HUES6 (cell line): ENCODE measurements at regions not wholly inside any gene's neighbourhood (a gene's known extent, or its start where the extent isn't known, plus 50 kb on each side); places are given as distances from the start of the nearest gene placed in this dataset.

Source experiments
- H3K27ac ChIP-seq: 2 replicates; pipeline ENCODE4 v1.7.0; 2013; ENCODE audit warnings: low read depth, mild to moderate bottlenecking, low read length, inconsistent platforms
- H3K27me3 ChIP-seq: 2 replicates; pipeline ENCODE4 v1.6.1; 2013; ENCODE audit warnings: low read length; ENCODE audit not compliant: control insufficient read depth, insufficient read depth
- H3K36me3 ChIP-seq: 2 replicates; pipeline ENCODE4 v1.6.1; 2013; ENCODE audit warnings: low read length; ENCODE audit not compliant: control insufficient read depth, insufficient read depth
- H3K4me1 ChIP-seq: 2 replicates; pipeline ENCODE4 v1.6.1; 2013; ENCODE audit warnings: low read length; ENCODE audit not compliant: control insufficient read depth, insufficient read depth
- H3K4me3 ChIP-seq: 2 replicates; pipeline ENCODE4 v1.5.1; 2013; ENCODE audit warnings: low read depth, low read length
- H3K9ac ChIP-seq: one replicate; pipeline ENCODE4 v1.6.1; 2013; ENCODE audit warnings: mild to moderate bottlenecking, low read length
- H3K9me3 ChIP-seq: 2 replicates; pipeline ENCODE4 v1.6.1; 2013; ENCODE audit warnings: low read depth, low read length; ENCODE audit not compliant: control insufficient read depth, insufficient read depth

DNA sequence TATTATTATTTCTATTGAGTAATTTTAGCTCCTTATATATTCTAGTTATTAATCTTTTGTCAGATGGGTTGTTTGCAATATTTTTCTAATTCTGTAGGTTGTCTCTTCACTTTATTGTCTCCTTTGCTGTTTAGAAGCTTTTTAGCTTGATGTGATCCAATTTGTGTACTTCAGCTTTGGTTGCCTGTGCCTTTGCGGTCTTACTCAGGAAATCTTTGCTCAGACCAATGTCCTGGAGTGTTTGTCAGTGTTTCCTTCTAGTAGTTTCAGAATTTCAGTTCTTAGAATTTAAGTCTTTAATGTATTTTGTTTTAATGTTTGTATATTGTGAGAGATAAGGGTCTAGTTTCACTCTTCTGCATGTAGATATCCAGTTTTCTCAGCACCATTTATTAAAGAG, 916.0 kb upstream of the EYS start:
- Histone ChIP-seq H3K36me3 (no peaks in the 10 kb centered on the region), H3K9ac (no peak overlapping the region), H3K27me3 (no peaks in the 10 kb centered on the region), H3K9me3 (no peaks in the 10 kb centered on the region), H3K4me1 (no peaks in the 10 kb centered on the region), H3K4me3 (no peak overlapping the region), H3K27ac (no peak overlapping the region)

DNA sequence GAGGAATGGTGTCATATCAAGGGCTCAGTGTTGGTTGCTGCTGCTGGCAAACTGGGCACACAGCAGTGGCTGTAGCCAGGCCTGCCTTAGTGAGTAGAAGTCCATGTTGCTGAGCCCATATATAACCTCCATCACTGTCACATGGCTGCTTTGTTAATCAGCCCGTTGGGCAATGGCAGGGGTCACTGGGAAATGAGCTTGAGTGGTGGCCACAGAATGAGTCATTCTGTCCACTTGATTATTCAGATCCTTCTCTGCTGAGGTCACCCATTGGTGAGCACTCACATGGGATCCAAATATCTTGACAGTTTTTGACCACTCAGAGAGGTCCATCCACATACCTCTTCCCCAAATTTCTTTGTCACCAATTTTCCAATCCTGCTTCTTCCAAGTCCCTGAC, 898.9 kb upstream of the EYS start:
- Histone ChIP-seq H3K9ac (no peak overlapping the region), H3K36me3 (no peaks in the 10 kb centered on the region), H3K4me1 (no peaks in the 10 kb centered on the region), H3K4me3 (no peak overlapping the region), H3K9me3 (peaks cover 3% of the 10 kb centered on the region; the same call in 1 of the 2 replicates), H3K27me3 (no peaks in the 10 kb centered on the region), H3K27ac (no peak overlapping the region)

DNA sequence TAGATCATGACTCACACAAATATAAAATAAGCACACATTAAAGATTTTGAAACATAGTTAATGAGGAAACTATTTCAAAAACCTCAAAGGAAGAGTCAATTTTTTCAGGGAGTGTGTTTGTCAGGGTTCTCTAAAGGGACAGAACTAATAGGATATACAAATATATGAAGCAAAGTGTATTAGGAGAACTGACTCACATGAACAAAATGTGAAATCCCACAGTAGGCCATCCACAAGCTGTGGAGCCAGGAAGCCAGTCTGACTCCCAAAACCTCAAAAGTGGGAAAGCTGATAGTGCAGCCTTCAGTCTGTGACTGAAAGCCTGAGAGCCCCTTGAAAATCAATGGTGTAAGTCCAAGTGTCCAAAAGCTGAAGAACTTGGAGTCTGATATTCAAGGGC, 898.0 kb upstream of the EYS start:
- Histone ChIP-seq H3K27me3 (no peaks in the 10 kb centered on the region), H3K9ac (no peak overlapping the region), H3K36me3 (no peaks in the 10 kb centered on the region), H3K4me1 (no peaks in the 10 kb centered on the region), H3K4me3 (no peak overlapping the region), H3K9me3 (peaks cover 3% of the 10 kb centered on the region; the same call in 1 of the 2 replicates), H3K27ac (no peak overlapping the region)

DNA sequence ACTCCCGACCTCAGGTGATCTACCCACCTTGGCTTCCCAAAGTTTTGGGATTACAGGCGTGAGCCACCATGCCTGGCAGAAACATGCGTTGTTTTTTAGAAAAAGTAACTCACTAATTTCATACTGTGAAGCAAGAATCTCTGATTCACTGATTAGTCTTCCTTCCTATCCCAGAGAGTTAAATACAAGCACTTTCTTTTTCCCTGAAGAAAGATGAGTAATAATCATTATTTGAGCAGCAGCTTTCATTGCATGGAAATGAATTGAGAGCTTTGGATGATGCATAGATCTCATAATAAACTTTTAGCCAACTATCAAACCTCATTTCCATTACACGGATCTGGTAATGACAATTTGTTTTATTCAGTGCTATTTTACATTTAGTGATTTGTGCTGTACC, 892.5 kb upstream of the EYS start:
- Histone ChIP-seq H3K27me3 (no peaks in the 10 kb centered on the region), H3K9ac (no peak overlapping the region), H3K4me3 (no peak overlapping the region), H3K9me3 (no peaks in the 10 kb centered on the region), H3K27ac (no peak overlapping the region), H3K4me1 (no peaks in the 10 kb centered on the region), H3K36me3 (no peaks in the 10 kb centered on the region)

DNA sequence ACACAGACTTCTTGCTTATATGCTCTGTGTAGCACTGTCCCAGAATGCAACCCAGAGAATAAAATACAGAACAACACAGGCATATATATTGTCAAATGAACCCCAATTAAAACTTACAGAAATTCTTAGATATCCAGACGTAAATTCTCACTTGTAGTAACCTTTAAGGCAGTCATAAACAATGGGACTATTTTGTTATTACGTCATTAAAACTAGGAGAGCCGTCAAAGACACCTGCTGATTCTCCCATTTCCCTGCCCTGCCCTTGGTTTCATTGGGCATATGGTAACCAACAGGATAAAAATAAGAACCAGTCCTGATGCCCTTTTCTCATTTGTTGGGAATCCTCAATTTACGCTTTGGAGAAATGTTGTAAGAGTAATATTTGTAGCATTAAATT, 871.3 kb upstream of the EYS start:
- no peak overlapping the region for H3K4me3 ChIP-seq
- no peaks in the 10 kb centered on the region for H3K27me3 ChIP-seq
- no peaks in the 10 kb centered on the region for H3K36me3 ChIP-seq
- H3K4me1 ChIP-seq, result no peaks in the 10 kb centered on the region
- no peak overlapping the region for H3K27ac ChIP-seq
- H3K9ac ChIP-seq, result no peak overlapping the region
- no peaks in the 10 kb centered on the region for H3K9me3 ChIP-seq

DNA sequence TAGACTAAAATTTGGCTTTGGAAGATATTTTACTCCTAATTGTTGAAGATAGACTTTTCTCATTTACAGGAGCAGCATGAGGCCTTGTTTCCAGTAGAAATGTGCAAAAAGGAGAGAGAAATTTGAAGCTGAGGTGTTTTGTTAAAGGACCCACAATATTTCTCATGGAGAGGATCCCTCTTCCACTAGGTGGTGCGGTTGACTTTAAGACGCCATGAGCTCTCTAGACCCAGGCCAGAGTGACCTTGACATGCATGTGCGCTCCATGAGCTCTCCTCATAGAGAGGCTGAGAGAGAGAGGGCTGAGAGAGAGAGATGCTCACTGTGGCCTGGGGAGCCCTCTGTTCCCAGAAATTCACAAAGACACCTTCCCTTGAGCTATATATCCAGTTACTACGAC, 861.2 kb upstream of the EYS start:
- H3K9ac ChIP-seq, result no peak overlapping the region

DNA sequence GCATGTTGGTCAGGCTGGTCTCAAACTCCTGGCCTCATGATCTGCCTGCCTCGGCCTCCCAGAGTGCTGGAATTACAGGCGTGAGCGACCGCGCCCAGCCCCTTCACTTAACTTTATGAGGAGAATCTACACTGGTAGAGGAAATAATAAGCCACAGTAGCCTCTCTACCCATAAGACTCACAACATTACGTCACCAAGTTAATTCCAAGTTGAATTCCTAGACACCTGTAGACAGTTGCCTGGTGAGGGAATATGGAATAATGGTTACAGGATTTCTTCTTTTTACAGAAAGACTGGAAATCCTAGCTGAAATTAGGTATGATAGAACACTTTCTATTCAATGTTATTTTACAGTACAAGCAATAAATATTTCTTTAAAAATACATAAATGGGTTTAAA, 854.5 kb upstream of the EYS start:
- Histone ChIP-seq H3K9ac (no peak overlapping the region), H3K27ac (no peak overlapping the region)

More for the DNA sequence above, 861.2 kb upstream of the EYS start:
- Histone ChIP-seq H3K9me3 (no peaks in the 10 kb centered on the region), H3K36me3 (no peaks in the 10 kb centered on the region), H3K4me3 (no peak overlapping the region), H3K27me3 (no peaks in the 10 kb centered on the region), H3K27ac (no peak overlapping the region), H3K4me1 (no peaks in the 10 kb centered on the region)

DNA sequence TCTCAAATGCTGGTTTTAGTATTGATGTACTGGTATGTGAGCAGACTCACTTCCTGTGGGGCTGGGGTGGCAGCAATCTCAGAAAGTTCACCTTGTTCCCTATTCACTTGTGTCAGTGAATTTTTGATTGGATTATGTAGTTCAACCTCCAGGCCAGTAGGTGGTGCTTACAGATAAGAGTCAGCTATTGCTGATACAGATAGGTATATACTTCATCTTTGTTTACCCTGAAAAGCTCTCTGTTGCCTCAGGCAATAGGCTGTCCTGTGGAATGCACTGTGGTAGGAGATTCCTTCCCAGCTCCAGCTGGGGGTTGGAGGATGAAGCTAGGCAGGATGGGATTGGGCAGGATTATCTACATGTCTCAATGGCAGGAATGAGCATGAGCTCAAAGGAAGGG, 851.2 kb upstream of the EYS start:
- Histone ChIP-seq H3K36me3 (no peaks in the 10 kb centered on the region), H3K9ac (no peak overlapping the region), H3K27ac (no peak overlapping the region), H3K4me1 (no peaks in the 10 kb centered on the region), H3K9me3 (peaks cover 3% of the 10 kb centered on the region; the same call in 1 of the 2 replicates), H3K4me3 (no peak overlapping the region), H3K27me3 (no peaks in the 10 kb centered on the region)

More for the DNA sequence above, 854.5 kb upstream of the EYS start:
- Histone ChIP-seq H3K27me3 (no peaks in the 10 kb centered on the region), H3K9me3 (no peaks in the 10 kb centered on the region), H3K4me3 (no peak overlapping the region), H3K36me3 (no peaks in the 10 kb centered on the region), H3K4me1 (no peaks in the 10 kb centered on the region)

DNA sequence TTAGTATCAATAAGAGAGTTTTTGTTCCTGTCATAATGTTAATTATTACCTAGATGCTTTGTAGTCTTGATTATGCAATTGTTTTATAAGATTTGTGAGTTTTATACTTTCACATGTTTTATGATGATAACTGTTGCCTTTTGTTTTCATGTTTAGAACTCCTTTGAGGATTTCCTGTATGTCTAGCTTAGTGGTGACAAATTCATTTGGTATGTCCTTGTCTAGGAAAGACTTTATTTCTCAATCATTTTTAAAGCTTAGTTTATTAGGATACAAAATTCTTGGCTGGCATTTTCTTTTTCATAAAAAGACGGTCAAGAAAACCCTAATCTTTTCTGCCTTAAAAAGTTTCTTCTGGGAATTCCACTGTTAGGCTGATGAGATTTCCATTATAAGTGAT, 849.9 kb upstream of the EYS start:
- H3K9ac ChIP-seq, result no peak overlapping the region

DNA sequence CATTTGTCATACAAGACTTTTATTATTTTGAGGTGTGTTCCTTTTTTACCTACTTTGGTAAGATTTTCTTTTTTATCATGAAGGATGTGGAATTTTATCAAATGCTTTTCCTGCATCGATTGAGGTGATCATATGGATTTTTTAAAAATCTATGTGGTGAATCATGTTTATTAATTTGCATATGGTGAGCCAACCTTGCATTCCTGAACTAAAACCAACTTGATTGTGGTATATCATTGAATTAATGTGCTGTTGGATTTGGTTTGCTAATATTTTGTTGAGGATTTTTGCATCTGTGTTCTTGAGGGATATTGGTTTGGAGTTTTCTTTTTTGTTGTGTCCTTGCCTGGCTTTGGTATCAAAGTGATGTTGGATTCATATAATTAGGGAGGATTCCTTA, 848.1 kb upstream of the EYS start:
- H3K4me1 ChIP-seq, result no peaks in the 10 kb centered on the region
- H3K9me3 ChIP-seq, result peaks cover 5% of the 10 kb centered on the region; the same call in 1 of the 2 replicates
- H3K9ac ChIP-seq, result no peak overlapping the region
- no peaks in the 10 kb centered on the region for H3K36me3 ChIP-seq
- no peak overlapping the region for H3K27ac ChIP-seq
- H3K4me3 ChIP-seq, result no peak overlapping the region
- H3K27me3 ChIP-seq, result no peaks in the 10 kb centered on the region

More for the DNA sequence above, 849.9 kb upstream of the EYS start:
- Histone ChIP-seq H3K27ac (no peak overlapping the region), H3K36me3 (no peaks in the 10 kb centered on the region), H3K27me3 (no peaks in the 10 kb centered on the region), H3K4me3 (no peak overlapping the region), H3K9me3 (peaks cover 3% of the 10 kb centered on the region; the same call in 1 of the 2 replicates), H3K4me1 (no peaks in the 10 kb centered on the region)

DNA sequence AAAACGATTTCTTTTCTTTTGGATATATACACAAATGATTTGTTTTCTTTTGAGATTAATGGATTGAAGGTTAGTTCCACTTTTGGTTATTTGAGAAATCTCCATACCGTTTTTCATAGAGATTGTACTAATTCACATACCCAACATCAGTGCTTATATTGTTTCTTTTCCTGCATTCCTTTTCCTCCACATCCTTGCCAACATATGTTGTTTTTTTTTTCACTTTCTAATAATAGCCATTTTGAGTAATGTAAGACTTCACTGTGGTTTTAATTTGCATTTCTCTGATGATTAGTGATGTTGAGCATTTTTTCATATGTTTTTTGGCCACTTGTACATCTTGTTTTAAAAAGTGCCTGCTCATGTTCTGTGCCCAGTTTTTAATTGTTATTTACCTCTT, 846.4 kb upstream of the EYS start:
- no peak overlapping the region for H3K9ac ChIP-seq
- no peak overlapping the region for H3K27ac ChIP-seq
- no peak overlapping the region for H3K4me3 ChIP-seq
- peaks cover 5% of the 10 kb centered on the region; the same call in 1 of the 2 replicates for H3K9me3 ChIP-seq
- no peaks in the 10 kb centered on the region for H3K36me3 ChIP-seq
- H3K4me1 ChIP-seq, result no peaks in the 10 kb centered on the region
- no peaks in the 10 kb centered on the region for H3K27me3 ChIP-seq
